ENCODE measurements at regions not wholly inside any gene's neighbourhood (a gene's known extent, or its start where the extent isn't known, plus 50 kb on each side); places are given as distances from the start of the nearest gene placed in this dataset.

- in situ Hi-C loops (cut with MboI; ENCODE audit: low pct_ligation_motif_present in 1 of 4, low pct_unique_long_range_greater_than_20kb in 1 of 4, low sequenced_read_pairs in 3 of 4) = no loop called here
- no peaks in the 10 kb centered on the region for H3K36me3 ChIP-seq
- H3K9me3 ChIP-seq = no peaks in the 10 kb centered on the region
- intact Hi-C loops (cut with DNase I; ENCODE audit: low total_unique reads) = no loop called here
- no peak for DNase-seq
- TF ChIP-seq POLR2A (IDR thresholded peaks at IDR 0.05) (no peak), POLR2AphosphoS5 (IDR thresholded peaks at IDR 0.05) (no peak), CTCF (IDR thresholded peaks at IDR 0.05) (no peak), EP300 (IDR thresholded peaks at IDR 0.05; ENCODE audit: low read depth) (no peak)
- H3K4me1 ChIP-seq = peaks cover 0 to 7% (median 0%) of the 10 kb centered on the region in 4 donors
- H3K27me3 ChIP-seq = no peaks in the 10 kb centered on the region
- H3K27ac ChIP-seq = no peak overlapping the region
- 88 to 94% methylated on average over 4 of the region's 4 CpGs for WGBS, 2 donors (ENCODE audit: low coverage in 1 of 2)
- no peak overlapping the region for H3K4me3 ChIP-seq
Measured at GRCh38 chr3:66602237-66602636, 101.4 kb upstream of the LRIG1 start.

GRCh38 chr3:66602691-66603090 is 101.9 kb upstream of the LRIG1 start:
- in situ Hi-C loops (cut with MboI; ENCODE audit: low pct_ligation_motif_present in 1 of 4, low pct_unique_long_range_greater_than_20kb in 1 of 4, low sequenced_read_pairs in 3 of 4) = no loop called here
- intact Hi-C loops (cut with DNase I; ENCODE audit: low total_unique reads) = no loop called here
- Histone ChIP-seq H3K9me3 (no peaks in the 10 kb centered on the region), H3K4me1 (peaks cover 0 to 7% (median 0%) of the 10 kb centered on the region in 4 donors), H3K27ac (no peak overlapping the region), H3K36me3 (no peaks in the 10 kb centered on the region), H3K4me3 (no peak overlapping the region), H3K27me3 (no peaks in the 10 kb centered on the region)
- WGBS, 2 donors (ENCODE audit: low coverage in 1 of 2) = 67 to 86% methylated on average over 4 to 5 of the region's 5 CpGs
- no peak for DNase-seq
- TF ChIP-seq CTCF (IDR thresholded peaks at IDR 0.05) (no peak), POLR2A (IDR thresholded peaks at IDR 0.05) (no peak)

DNA sequence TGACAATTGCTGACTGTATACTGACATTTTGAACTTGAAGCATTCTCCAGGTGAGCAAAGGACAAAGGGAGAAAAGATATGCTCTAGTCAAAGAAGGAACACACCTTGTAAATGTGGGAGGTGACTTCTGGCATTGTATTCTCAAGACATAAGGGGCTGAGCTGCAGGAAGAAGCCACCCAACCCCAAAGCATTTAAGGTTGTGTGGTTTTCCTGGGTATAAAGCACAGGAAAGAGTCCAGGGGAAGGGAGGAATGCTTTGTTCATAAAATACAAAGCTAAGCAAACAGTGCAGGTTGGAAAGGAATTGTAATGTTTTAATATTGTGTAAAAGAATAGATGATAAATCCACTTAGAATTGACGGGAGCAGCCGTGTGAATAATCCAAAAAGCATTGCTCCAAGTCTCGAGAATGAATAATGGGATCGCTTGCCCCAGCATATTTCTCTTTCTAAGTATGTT is 102.4 kb upstream of the LRIG1 start:
- Histone ChIP-seq H3K27me3 (no peaks in the 10 kb centered on the region), H3K4me3 (no peak overlapping the region), H3K9me3 (no peaks in the 10 kb centered on the region), H3K36me3 (no peaks in the 10 kb centered on the region), H3K4me1 (peaks cover 0 to 7% (median 0%) of the 10 kb centered on the region in 4 donors), H3K27ac (no peak overlapping the region)
- no peak for TF ChIP-seq POLR2AphosphoS5 (IDR thresholded peaks at IDR 0.05)
- no peak for TF ChIP-seq CTCF (IDR thresholded peaks at IDR 0.05)
- no peak for TF ChIP-seq POLR2A (IDR thresholded peaks at IDR 0.05)
- TF ChIP-seq EP300 (IDR thresholded peaks at IDR 0.05; ENCODE audit: low read depth) = no peak
- WGBS, 2 donors (ENCODE audit: low coverage in 1 of 2) = 48 to 56% methylated on average over 4 of the region's 4 CpGs
- DNase-seq = no peak
- in situ Hi-C loops (cut with MboI; ENCODE audit: low pct_ligation_motif_present in 1 of 4, low pct_unique_long_range_greater_than_20kb in 1 of 4, low sequenced_read_pairs in 3 of 4) = no loop called here
- intact Hi-C loops (cut with DNase I; ENCODE audit: low total_unique reads) = no loop called here

DNA sequence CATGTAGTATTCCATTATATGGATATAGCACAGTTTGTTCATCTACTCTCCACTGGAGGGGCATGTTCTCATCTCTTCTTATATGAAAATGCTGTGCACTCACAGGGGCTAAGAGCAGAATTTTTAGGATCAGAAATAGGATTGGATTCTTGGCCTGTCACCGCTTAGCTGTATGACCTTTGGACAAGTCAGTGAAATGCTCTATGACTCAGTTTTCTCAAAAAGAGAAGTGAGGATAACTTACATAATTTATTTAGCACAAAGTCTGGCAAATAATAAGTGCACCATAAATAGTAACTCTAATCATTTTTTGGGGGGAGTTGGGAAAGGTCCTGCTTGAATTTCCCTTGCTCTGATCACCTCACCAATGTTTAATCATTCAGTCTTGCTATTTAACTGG is 103.7 kb upstream of the LRIG1 start:
- intact Hi-C loops (cut with DNase I; ENCODE audit: low total_unique reads) (no loop called here), in situ Hi-C loops (cut with MboI; ENCODE audit: low pct_ligation_motif_present in 1 of 4, low pct_unique_long_range_greater_than_20kb in 1 of 4, low sequenced_read_pairs in 3 of 4) (no loop called here)
- no peaks in the 10 kb centered on the region for H3K9me3 ChIP-seq
- H3K27me3 ChIP-seq = no peaks in the 10 kb centered on the region
- no peak overlapping the region for H3K27ac ChIP-seq
- no peak for TF ChIP-seq POLR2AphosphoS5 (IDR thresholded peaks at IDR 0.05)
- TF ChIP-seq POLR2A (IDR thresholded peaks at IDR 0.05) = no peak
- no peak for TF ChIP-seq CTCF (IDR thresholded peaks at IDR 0.05)
- TF ChIP-seq EP300 (IDR thresholded peaks at IDR 0.05; ENCODE audit: low read depth) = no peak
- no peak overlapping the region for H3K4me3 ChIP-seq
- no peak for DNase-seq
- peaks cover 0 to 7% (median 0%) of the 10 kb centered on the region in 4 donors for H3K4me1 ChIP-seq
- H3K36me3 ChIP-seq = no peaks in the 10 kb centered on the region
- WGBS, 2 donors (ENCODE audit: low coverage in 1 of 2) = 63 to 71% methylated on average over 1 of the region's 1 CpG

Data from transverse colon (tissue), 4 donors.